HCEC 1CT (cell line): ENCODE measurements at regions not wholly inside any gene's neighbourhood (a gene's known extent, or its start where the extent isn't known, plus 50 kb on each side); places are given as distances from the start of the nearest gene placed in this dataset.
"Not testable (repeated sequence)": the region's sequence is repeated elsewhere in the genome, so short reads cannot be mapped to it uniquely, and the experiment has no call there.

Experiments
- DNase-seq: peaks from one replicate; pipeline ENCODE4 v3.0.0-alpha.2; 2017

DNA sequence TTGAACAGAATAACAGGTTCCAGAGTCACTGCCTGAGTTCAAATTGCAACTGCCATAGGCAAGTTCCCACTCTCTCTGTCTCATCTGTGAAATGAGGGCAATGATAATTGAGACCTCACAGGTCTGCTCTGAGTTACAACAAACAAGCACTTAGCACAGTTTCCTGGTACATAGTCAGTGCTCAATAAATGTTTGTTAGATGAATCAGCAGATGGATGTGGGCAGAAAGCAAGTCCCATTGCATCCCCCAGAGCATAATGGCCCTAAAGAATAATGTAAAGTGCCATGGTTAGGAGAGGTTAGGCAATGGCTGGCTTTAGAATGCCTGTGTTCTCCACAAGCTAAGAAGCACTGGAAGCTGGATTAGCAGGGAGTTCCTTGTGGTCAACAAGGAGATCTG is 136.5 kb upstream of the LARP1 start:
- no peak for DNase-seq

GRCh38 chr5:154614595-154614994 is 136.6 kb upstream of the HAND1 start:
- no peak for DNase-seq

DNA sequence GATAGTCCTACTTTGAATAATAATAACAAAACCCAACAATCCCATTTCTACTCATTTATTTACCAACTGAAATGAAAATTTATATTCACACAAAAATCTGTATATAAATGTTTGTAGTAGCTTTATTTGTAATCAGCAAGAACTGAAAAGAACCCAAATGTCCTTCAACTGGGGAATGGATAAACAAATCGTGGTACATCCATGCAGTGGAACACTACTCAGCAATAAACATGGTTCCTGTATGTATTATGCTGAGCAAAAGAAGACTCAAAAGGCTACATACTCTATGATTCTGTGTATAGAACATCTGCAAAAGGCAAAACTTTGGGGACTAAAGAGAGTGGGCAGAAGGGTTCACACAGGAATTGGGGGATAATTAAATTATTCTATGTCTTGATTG is 136.1 kb upstream of the HAND1 start:
- no peak for DNase-seq

DNA sequence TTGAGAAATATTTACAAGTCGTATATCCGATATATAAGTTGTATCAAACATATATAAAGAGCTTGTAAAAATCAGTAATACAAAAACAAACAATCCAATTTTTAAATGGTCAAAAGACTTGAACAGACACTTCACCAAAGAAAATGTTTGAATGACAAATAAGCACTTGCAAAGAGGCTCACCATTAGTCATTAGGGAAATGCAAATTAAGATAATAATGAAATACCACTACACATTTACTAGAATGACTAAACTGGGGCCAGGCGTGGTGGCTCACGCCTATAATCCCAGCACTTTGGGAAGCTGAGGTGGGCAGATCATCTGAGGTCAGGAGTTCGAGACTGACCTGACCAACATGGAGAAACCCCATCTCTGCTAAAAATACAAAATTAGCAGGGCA is 134.6 kb upstream of the HAND1 start:
- no peak for DNase-seq

GRCh38 chr5:154611341-154611767 is 133.3 kb upstream of the HAND1 start:
- DNase-seq, result no peak

- DNase-seq, result peak; percentile 71
Measured at GRCh38 chr5:154610321-154611154, 132.5 kb upstream of the HAND1 start.

DNA sequence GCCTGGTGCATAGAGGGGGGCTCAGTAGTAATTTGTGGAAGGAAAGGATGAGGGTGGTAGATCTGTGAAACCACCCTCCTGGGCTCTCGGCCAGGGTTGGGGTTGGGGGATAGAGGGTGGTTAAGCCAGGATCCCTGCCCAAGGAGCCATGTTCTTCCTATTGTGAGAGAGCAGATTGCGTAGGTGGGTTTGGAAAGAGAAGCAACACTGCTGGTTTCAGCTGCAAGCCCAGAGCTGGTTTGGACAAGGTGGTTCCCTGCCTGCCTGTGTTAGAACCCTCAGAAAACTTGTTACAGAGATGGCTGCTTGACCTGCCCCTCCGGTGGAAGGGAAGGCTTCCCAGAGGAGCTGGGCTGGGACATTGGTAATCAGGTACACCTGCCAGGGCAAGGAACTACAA is 131.2 kb upstream of the HAND1 start:
- DNase-seq, result no peak

- DNase-seq, result no peak
Measured at GRCh38 chr5:154608531-154609011, 130.5 kb upstream of the HAND1 start.

GRCh38 chr5:154607746-154608145 is 129.7 kb upstream of the HAND1 start:
- DNase-seq, result no peak

DNA sequence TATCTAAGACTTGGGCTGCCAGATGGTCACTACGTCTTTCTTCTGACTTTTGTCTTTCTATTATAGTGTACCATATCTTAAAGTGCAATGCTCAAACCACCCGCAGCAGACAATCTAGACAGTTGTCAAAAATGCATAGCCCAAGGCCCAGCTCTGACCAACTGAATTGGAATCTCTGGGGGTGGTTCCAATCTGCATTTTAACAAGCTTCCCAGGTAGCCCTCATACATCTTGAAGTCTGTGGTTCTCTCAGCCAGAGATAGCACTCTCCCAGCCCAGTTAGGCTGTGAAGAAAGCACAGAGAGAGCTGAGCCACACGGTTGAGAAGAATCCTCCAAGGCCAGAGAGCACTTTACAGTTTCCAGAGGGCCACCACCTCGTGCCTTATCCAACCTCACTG is 128.2 kb upstream of the HAND1 start:
- no peak for DNase-seq

DNA sequence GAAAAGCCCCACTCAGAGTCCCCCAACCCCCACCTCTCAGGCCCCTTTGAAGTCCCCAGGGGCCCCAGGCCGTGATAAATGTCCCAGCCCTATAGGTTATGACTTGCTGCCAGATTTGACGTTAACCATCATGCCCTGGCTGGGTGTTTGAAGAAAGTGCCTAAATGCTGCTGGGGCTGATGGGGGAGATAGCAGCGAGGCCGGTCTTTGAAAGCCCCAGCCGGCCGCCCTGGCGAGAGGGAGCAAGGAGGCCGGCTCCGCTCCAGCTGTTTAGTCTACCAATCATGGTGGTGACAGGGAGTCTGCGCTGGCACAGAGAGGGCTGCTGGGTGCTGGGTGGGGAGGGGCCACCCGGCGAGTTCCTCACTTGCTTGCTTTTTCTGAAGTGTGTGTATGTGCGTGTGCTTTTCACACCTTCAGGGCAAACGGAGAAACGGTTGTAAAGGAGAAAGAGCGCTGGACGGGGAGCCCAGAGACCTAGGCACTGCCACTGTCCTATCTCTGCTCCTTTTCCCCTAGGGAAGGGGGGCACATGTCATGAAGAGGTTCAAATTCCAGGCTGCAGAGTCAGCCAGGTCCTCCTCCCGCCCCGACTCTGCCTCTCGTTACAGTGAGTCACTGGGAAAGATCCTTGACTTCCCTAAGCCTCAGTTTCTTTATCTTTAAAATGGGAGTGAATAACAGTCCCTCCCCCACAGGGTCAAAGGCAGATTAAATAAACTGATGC is 126.1 kb upstream of the HAND1 start:
- no peak for DNase-seq

DNA sequence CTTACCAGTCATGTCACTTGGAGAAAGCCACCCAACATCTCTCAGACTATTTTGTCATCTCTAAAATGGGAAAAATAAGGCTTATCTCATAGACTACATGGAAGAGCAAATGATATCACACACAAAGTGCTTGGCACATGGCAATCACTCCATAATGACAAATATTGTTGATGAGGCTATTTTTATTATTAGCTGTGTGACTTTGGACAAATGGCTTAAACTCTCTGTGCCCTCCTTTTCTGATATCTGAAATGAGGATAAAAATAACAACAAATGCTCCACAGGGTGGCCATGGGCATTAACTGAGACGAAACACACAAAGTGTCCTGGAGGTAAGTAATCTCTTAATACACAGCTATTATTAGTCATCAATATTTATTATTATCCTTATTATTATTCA is 125.5 kb upstream of the HAND1 start:
- DNase-seq, result no peak

- no peak for DNase-seq
Measured at GRCh38 chr5:154603011-154603410, 125.0 kb upstream of the HAND1 start.

DNA sequence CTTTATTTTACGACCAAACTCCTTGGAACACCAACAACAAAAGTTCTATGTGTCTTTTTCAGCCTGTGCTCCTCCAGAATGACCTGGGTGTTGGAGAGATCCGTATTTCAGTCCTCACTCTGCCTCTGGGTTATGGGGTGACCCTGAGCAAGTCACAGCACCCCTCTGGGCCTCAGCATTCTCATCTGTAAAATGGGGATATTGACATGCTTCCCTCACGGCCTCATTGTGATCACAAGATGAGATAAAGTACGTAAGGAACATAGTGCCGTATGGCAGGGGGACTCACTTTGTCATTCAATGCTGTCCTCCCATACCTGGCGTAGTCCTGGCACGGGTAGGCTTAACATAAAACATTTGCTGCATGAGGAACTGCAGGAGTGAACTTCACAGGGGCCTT is 123.0 kb upstream of the HAND1 start:
- DNase-seq, result no peak

- no peak for DNase-seq
Measured at GRCh38 chr5:154598021-154598420, 120.0 kb upstream of the HAND1 start.

DNA sequence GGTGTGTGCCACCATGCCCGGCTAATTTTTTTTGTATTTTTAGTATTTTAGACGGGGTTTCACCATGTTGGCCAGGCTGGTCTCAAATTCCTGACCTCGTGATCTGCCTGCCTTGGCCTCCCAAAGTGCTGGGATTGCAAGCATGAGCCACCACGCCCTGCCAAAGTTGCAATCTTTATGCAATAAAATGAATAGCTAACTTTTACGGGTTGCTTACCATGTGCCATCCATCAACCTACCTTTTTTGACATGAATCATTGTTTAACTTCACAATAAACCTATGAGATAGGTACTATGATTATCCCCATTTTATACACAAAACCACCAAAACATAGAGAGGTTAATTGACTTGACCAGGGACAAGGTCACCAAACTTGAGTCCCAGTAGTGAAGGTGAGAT is 118.8 kb upstream of the HAND1 start:
- DNase-seq, result not testable (repeated sequence)

GRCh38 chr5:154595662-154596061 is 117.6 kb upstream of the HAND1 start:
- no peak for DNase-seq

GRCh38 chr5:154593796-154594195 is 115.8 kb upstream of the HAND1 start:
- no peak for DNase-seq

GRCh38 chr5:154593071-154593470 is 115.0 kb upstream of the HAND1 start:
- DNase-seq, result peak; percentile 31

GRCh38 chr5:154590093-154590724 is 112.2 kb upstream of the HAND1 start:
- no peak for DNase-seq

GRCh38 chr5:154589511-154589910 is 111.5 kb upstream of the HAND1 start:
- DNase-seq, result no peak

DNA sequence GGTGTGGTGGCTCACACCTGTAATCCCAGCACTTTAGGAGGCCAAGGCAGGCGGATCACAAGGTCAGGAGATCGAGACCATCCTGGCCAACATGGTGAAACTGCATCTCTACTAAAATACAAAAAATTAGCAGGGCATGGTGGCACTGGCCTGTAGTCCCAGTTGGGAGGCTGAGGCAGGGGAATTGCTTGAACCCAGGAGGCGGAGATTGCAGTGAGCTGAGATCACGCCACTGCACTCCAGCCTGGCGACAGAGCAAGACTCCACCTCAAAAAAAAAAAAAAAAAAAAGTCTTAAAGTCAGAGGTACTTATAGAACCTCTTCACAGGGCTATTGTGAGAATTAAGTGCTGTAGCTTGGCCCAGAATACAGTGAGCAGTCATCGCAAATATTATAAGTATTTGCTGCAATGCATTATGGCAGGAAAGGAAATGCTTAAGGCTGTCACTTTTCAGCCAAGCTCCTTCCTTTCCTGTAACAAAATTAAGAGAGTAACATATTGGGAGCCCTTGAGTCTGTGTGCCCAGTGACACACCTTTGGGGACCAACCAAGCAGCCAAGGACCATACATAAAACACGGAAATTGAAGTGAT is 110.9 kb upstream of the HAND1 start:
- DNase-seq, result not testable (repeated sequence)

DNA sequence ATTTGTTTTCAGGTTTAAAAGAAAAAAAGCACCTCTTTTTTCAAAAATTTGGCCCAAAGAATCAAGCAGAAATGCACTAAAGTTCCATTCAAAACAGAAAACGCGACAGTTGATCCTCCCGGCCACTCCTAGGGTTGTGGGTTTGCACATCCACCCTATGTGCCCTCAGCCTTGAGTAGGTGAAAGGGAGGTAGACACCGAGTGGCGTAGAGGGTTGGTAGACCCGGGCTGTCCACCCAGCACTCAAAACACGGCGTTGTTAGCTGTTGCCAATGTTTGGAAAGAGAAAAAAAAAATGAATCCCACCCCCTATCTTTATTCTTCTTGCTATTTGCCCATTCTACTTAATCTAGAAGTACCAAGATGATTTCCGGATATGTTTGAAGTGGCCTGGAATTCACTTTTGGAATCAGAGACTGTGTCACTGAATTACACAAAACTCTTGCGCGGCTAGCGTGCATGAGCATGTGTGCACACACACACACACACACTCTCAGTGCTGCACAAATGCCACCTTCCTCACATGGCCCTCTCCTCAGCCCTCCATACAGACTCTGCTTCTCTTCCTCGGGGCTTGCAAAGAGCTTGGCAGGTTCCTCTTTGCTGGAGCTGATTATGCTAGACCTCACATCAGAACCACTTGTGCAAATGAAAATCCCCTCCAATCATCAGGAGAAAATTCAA is 110.2 kb upstream of the HAND1 start:
- DNase-seq, result no peak
